ENCODE measurements at regions not wholly inside any gene's neighbourhood (a gene's known extent, or its start where the extent isn't known, plus 50 kb on each side); places are given as distances from the start of the nearest gene placed in this dataset.

GRCh38 chr13:23086968-23087623 lies 93.7 kb upstream of the SGCG start:
- Histone ChIP-seq H3K27me3 (no peaks in the 10 kb centered on the region), H3K36me3 (no peaks in the 10 kb centered on the region), H3K4me3 (no peak overlapping the region), H3K4me1 (no peaks in the 10 kb centered on the region), H3K27ac (no peak overlapping the region), H3K9me3 (no peaks in the 10 kb centered on the region)
- in situ Hi-C loops (cut with MboI; ENCODE audit: low sequenced_read_pairs in 4 of 4) (no loop called here), intact Hi-C loops (cut with DNase I; ENCODE audit: low total_unique reads) (no loop called here)
- no peak for TF ChIP-seq CTCF (IDR thresholded peaks at IDR 0.05 in 4 of 5, conservative IDR thresholded peaks at IDR 0.05 in 1 of 5)
- no peak for TF ChIP-seq POLR2A (IDR thresholded peaks at IDR 0.05)
- DNase-seq (no peak), ATAC-seq (no peak)

DNA sequence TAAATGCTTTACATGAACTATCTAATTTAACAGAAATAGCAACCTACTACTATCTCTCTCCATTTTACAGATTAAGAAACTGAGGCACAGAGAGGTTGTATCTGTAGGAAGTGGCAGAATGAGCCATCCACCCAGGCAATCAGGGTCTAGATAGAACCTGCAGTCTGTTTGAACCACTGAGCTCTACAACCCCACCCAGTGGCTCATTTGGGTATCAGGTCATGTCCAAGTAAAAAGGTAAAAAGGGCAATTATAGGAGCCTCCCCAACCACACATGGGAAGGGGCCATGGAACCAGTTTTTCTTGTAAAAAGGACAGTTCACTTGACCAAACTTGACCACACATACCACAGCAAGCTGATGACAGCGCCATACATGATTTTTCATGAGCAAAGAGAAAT lies 92.9 kb upstream of the SGCG start:
- DNase-seq (no peak), ATAC-seq (no peak)
- no peaks in the 10 kb centered on the region for H3K36me3 ChIP-seq
- no peak overlapping the region for H3K27ac ChIP-seq
- in situ Hi-C loops (cut with MboI; ENCODE audit: low sequenced_read_pairs in 4 of 4) (no loop called here), intact Hi-C loops (cut with DNase I; ENCODE audit: low total_unique reads) (no loop called here)
- H3K4me1 ChIP-seq, result no peaks in the 10 kb centered on the region
- H3K4me3 ChIP-seq, result no peak overlapping the region
- no peaks in the 10 kb centered on the region for H3K9me3 ChIP-seq
- TF ChIP-seq CTCF (IDR thresholded peaks at IDR 0.05 in 4 of 5, conservative IDR thresholded peaks at IDR 0.05 in 1 of 5) (peak in 1 of 5 experiments; percentile 33), POLR2A (IDR thresholded peaks at IDR 0.05) (no peak)
- H3K27me3 ChIP-seq, result no peaks in the 10 kb centered on the region

DNA sequence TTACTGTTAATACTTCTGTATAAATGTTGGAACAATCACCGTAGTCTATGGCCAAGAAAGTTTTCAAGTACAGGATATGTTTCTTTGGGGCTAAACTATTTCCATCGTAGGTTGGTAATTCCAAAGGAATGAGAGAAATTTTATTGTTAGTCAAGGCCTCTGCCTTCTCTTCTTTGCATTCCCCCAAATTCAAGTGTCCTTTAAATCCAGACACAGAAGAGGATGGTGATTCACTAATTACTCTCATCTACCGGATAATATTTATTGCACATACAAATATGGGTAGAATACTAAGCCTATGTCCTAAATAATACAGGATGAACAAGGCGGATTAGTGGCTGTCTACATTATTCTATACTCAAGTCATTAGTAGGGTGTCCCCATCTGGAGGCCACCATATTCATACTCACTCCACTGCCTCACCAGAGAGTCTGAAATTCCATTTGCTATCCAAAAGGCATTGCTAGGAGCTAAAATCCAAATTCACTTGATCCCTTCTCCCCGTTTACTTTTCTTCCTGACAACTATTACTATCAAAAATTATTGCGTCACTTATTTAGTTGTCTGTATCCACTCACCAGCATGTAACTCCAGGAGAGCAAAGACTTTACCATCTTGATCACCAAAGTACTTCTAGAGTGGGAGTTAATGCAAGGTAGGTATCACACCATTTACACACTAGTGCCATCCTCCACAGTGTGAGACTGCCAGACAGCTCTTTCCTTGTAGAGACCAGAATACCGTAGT lies 82.4 kb upstream of the SGCG start:
- no peak overlapping the region for H3K27ac ChIP-seq
- no peak for TF ChIP-seq CTCF (IDR thresholded peaks at IDR 0.05 in 4 of 5, conservative IDR thresholded peaks at IDR 0.05 in 1 of 5)
- TF ChIP-seq POLR2A (IDR thresholded peaks at IDR 0.05), result no peak
- H3K27me3 ChIP-seq, result no peaks in the 10 kb centered on the region
- H3K36me3 ChIP-seq, result no peaks in the 10 kb centered on the region
- ATAC-seq (no peak), DNase-seq (no peak)
- no peak overlapping the region for H3K4me3 ChIP-seq
- intact Hi-C loops (cut with DNase I; ENCODE audit: low total_unique reads) (no loop called here), in situ Hi-C loops (cut with MboI; ENCODE audit: low sequenced_read_pairs in 4 of 4) (no loop called here)
- no peaks in the 10 kb centered on the region for H3K4me1 ChIP-seq
- no peaks in the 10 kb centered on the region for H3K9me3 ChIP-seq

DNA sequence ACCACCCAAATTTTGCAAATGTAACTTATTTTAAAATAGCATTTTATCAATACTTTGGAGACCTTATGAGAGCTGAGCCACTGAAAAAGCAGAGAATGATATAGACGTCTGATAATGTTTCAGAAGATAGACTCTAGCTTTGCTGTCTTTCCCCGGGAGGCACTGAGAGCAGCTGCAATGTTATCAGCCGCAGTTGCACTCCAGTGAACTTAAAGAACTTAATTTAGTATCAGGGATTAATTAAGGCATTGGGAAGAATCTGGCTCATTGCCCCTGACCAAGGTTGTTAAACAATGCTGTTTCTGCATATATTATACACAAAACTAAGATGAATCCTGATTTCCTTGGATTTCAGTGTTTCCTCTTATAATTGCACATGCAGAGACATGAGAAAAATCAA lies 75.7 kb upstream of the SGCG start:
- in situ Hi-C loops (cut with MboI; ENCODE audit: low sequenced_read_pairs in 4 of 4) (no loop called here), intact Hi-C loops (cut with DNase I; ENCODE audit: low total_unique reads) (no loop called here)
- ATAC-seq, result no peak
- Histone ChIP-seq H3K27ac (no peak overlapping the region), H3K27me3 (no peaks in the 10 kb centered on the region), H3K4me3 (no peak overlapping the region), H3K36me3 (no peaks in the 10 kb centered on the region), H3K4me1 (no peaks in the 10 kb centered on the region), H3K9me3 (no peaks in the 10 kb centered on the region)
- no peak for DNase-seq
- TF ChIP-seq CTCF (IDR thresholded peaks at IDR 0.05 in 4 of 5, conservative IDR thresholded peaks at IDR 0.05 in 1 of 5) (no peak), POLR2A (IDR thresholded peaks at IDR 0.05) (no peak)

Measured in gastrocnemius medialis (tissue), 4 donors.